ENCODE measurements at regions not wholly inside any gene's neighbourhood (a gene's known extent, or its start where the extent isn't known, plus 50 kb on each side); places are given as distances from the start of the nearest gene placed in this dataset.
A peak's percentile ranks its signal among the peaks of the same experiment; 100 is the strongest.

DNA sequence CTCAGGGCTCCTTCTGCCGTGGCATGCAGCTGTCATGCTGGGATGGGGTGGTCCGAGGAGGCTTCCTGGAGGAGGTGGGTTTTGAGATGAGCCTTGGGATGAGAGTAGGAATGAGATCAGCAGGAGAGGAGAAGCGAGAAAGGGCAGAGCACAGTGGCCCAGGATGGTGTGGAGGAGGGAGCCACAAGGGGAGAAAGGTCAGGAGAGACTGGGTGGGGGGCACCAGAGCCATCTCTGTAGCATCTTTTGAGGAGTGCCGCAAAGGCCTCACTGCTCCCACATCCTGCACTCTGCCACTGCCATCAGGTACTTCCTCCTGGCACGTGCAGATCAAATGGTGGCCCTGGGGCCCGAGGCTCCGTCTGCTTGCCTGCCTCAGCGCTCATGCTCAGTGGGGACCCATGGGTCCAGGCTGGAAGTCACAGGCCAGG is 150.2 kb downstream of the MACROH2A1 start:
- no peak for DNase-seq (ENCODE audit: low read depth in 2 of 2)

GRCh38 chr5:135246923-135247795 is 151.9 kb downstream of the MACROH2A1 start:
- peak; percentile 85 to 87 for DNase-seq (ENCODE audit: low read depth in 2 of 2)

DNA sequence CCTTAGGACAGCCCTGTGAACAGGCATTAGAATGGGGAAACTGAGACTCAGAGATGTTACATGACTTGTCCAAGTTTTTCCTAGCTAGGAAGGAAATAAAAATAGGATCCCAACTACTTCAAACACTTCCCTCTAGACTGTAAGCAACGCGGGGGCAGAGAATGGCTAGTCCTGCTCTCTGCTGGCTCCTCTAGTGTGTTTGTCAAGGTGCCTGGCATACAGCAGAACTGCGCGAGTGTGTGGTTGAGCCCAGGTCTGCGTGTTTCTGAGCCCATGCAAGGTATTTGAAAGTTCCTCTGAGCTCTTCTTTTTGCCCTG is 152.5 kb downstream of the MACROH2A1 start:
- no peak for DNase-seq (ENCODE audit: low read depth in 2 of 2)

- DNase-seq (ENCODE audit: low read depth in 2 of 2) = no peak
Measured at GRCh38 chr5:135245521-135246499, 153.2 kb downstream of the MACROH2A1 start.

- no peak for DNase-seq (ENCODE audit: low read depth in 2 of 2)
Measured at GRCh38 chr5:135244620-135245021, 154.4 kb downstream of the MACROH2A1 start.

- no peak for DNase-seq (ENCODE audit: low read depth in 2 of 2)
Measured at GRCh38 chr5:135243556-135244285, 155.3 kb downstream of the MACROH2A1 start.

DNA sequence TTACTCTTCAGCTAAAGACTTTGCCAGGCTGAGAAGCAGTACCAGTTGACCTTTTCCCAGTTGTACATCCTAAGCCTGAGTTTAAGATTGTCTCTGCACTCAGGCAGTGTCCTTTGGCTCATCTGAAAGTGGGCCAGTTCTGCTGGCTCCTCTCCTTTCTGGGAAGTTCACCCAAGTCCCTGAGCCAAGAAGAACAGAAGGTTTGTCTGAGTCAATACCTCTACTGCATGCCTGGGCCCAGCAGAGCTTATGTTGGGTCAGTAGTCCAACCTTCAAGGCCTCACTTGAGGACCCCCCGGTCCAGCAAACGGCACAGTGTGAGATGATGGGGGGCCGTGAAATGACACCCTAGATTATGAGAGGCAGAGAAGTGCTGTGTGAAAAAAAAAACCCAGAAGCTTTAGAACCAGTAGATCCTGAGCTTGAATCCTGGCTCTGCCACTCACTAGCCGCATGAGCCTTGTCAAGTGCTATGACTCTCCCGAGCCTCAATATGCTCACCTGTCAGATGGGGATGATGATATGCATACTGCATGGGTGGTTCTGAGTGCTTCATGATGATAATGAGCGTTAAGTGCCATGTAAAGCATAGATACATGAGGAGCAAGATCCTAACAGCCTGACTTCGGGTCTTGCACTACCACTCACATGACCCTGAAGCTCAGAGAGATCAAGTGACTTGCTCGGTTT is 156.0 kb downstream of the MACROH2A1 start:
- no peak for DNase-seq (ENCODE audit: low read depth in 2 of 2)

DNA sequence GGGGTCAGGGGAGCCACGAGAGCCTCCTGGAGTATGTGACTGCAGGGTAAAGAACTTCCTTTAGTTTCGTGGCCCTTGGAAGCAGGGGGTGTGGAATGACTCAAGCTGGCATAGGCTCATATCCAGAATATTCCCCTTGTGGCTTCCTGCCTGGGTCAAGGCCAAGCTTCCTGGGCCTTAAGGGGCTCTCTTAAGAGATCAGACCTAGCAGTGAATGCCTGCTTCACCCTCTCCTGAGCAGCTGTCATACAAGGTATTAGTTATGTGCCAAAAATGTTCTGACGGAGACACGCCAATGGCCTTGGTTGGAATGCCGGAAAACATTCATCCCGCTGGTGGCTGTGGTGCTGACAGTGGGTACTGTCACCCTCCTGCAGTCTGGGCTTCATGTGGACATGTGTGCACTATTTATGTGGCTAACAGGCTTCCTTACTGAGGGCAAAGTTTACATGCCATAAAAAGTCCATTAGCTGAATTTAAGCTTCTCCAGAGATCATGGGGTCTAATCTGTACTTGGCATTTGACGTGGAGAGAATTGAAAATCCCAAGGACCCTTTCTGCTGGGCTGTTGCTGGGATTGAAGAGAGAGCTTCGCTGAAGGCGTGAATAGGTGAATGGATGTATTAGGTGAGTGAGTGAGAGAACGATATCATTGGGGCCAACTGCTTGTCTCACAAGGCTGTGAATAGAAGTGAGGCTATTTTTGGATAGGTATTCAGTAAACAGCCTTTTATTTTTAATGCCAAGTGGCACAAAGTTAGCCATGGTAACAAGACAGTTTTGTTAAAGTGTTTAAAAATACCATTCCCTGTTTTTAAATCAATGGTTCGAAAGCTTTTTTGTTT is 156.8 kb downstream of the MACROH2A1 start:
- peak; percentile 59 to 62 for DNase-seq (ENCODE audit: low read depth in 2 of 2)

GRCh38 chr5:135241536-135241935 is 157.5 kb downstream of the MACROH2A1 start:
- DNase-seq (ENCODE audit: low read depth in 2 of 2) = no peak

DNA sequence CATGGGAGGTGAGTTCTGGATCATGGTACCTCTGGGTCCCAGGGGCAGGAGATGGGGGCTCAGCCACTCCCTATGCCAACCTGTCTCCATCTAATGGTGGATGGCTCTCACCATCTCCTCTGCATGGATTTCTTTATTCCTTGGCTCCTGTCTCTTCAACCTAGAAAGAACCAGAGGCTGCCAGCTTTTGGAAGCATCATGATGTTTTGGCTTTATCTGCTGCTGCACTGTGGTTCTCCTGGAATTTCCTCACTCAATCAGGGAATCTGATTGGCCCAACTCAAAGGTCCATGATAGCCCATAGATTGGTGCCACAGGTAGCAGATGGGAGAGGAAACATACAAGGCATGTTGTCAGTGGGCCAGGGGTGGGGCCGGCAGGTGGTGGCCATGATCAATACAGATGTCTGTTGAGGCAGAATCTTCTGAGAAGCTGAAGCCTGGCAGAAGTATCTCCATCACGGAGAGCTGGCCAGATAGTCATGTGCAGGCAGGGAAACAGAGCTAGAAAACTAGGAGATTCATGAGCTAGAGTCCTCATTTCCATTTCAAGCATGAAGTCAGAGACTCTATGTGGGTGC is 158.2 kb downstream of the MACROH2A1 start:
- no peak for DNase-seq (ENCODE audit: low read depth in 2 of 2)

- DNase-seq (ENCODE audit: low read depth in 2 of 2) = no peak
Measured at GRCh38 chr5:135240283-135240633, 158.8 kb downstream of the MACROH2A1 start.

- no peak for DNase-seq (ENCODE audit: low read depth in 2 of 2)
Measured at GRCh38 chr5:135239453-135240282, 159.4 kb downstream of the MACROH2A1 start.

- DNase-seq (ENCODE audit: low read depth in 2 of 2) = no peak
Measured at GRCh38 chr5:135238622-135239452, 160.2 kb downstream of the MACROH2A1 start.

- DNase-seq (ENCODE audit: low read depth in 2 of 2) = no peak
Measured at GRCh38 chr5:135237748-135238103, 161.3 kb downstream of the MACROH2A1 start.

DNA sequence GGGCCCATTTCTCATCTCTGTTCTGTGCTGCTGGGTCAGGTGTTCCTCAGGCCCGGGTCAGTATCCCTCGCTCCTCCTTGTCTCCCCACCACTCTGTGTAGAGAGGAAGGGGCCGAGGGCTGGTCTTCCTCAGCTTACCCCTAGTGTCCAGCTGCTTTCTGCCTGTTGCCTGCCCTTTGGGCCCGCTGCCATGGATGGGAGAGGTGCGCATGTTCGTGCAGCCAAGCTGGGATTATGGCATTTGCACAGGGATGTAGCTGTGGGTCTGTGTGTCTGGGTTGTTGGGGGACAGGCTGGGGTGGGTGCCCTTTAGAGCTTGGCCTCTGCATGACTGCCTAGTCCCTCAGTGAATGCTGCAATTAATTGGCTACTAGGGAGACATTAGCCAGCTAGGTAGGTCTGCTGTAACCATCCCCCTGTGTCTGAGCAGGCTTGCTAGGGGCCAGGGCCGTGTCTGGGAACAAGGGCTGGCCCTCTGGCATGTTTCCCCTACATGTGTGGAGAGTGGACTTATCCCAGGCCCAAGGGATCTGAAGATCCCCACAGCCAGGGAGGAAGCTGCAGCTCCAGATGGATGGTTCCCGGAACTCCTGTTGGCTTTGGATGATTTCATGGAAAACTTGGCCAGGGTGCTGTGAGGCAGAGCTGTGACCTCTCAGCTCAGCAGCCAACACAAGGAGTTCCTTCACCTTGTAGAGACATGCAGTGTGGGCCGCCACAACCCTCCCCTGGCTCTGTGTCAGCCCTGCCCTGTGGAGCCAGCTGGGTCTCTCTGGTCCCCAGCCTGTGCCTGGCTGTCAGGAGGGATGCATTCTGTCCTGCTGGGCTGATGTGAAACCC is 161.9 kb downstream of the MACROH2A1 start:
- no peak for DNase-seq (ENCODE audit: low read depth in 2 of 2)

GRCh38 chr5:135236228-135236907 is 162.7 kb downstream of the MACROH2A1 start:
- no peak for DNase-seq (ENCODE audit: low read depth in 2 of 2)
